AG04450 (cell line): ENCODE measurements at regions not wholly inside any gene's neighbourhood (a gene's known extent, or its start where the extent isn't known, plus 50 kb on each side); places are given as distances from the start of the nearest gene placed in this dataset.

ENCODE experiments used
- CTCF ChIA-PET: fragments of 300-600, 350-600 bp; formaldehyde crosslinking; extraction: SDS; loops from one replicate; lab custom pipeline; 2022; ENCODE audit warnings: antibody characterized with exemption, inconsistent platforms; lab: Charles Lee
- POLR2A ChIA-PET: fragments of 350-600 bp; formaldehyde crosslinking; extraction: SDS; loops from one replicate; lab custom pipeline; 2021; ENCODE audit warnings: antibody characterized with exemption, inconsistent platforms; lab: Yijun Ruan, JAX
- DNase-seq: peaks from one replicate; pipeline ENCODE4 v3.0.0-alpha.2; 2011; ENCODE audit warnings: low read depth, low spot score
- H3K27ac ChIP-seq: one replicate; pipeline ENCODE4 v1.5.1; 2012; ENCODE audit warnings: low read depth, low read length, control low read depth
- H3K27me3 ChIP-seq: one replicate; pipeline ENCODE4 v1.6.0; 2012; ENCODE audit warnings: low read length; ENCODE audit not compliant: control insufficient read depth, insufficient read depth
- H3K4me3 ChIP-seq: 2 replicates; pipeline ENCODE4 v1.5.1; 2011; ENCODE audit warnings: mild to moderate bottlenecking, low read depth, low read length, control low read depth
- H3K9me3 ChIP-seq: 2 replicates; pipeline ENCODE4 v1.5.1; 2012; ENCODE audit warnings: low read length; ENCODE audit not compliant: control insufficient read depth, insufficient read depth
- CTCF ChIP-seq: IDR thresholded peaks from 2 replicates; pipeline ENCODE4 v1.5.1; 2011; ENCODE audit warnings: low read depth, low read length, control low read depth, inconsistent platforms

- no peaks in the 10 kb centered on the region for H3K9me3 ChIP-seq
- no peak for TF ChIP-seq CTCF
- no peak for DNase-seq
- H3K27ac ChIP-seq = no peak overlapping the region
- H3K4me3 ChIP-seq = no peak overlapping the region
- H3K27me3 ChIP-seq = no peaks in the 10 kb centered on the region
- POLR2A ChIA-PET = no interaction called here
- CTCF ChIA-PET = no interaction called here
These were observed 451.5 kb upstream of the FAM241A start for GRCh38 chr4:111693758-111694157.

GRCh38 chr4:111695677-111696076 is 449.6 kb upstream of the FAM241A start:
- ChIA-PET CTCF (no interaction called here), POLR2A (no interaction called here)
- no peak overlapping the region for H3K27ac ChIP-seq
- TF ChIP-seq CTCF = no peak
- H3K4me3 ChIP-seq = no peak overlapping the region
- no peaks in the 10 kb centered on the region for H3K9me3 ChIP-seq
- no peak for DNase-seq
- no peaks in the 10 kb centered on the region for H3K27me3 ChIP-seq

DNA sequence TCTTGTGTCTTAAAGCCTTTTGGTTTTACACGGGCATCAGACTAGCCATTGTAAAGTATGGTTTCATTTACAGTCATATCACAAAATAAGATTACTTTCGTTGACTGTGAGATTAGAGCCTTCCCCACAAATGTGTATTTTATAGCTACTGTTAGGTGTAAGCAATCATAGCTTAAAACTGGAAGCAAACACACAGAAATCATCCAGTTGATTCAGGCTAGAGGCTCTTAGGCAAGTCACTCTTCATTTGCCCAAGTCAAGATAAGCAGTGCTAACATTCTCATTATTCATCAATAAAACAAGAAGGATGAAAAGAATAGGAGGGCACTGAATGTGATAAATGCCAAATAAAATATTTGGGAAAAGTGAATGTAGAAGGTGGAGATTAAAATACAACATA is 448.7 kb upstream of the FAM241A start:
- TF ChIP-seq CTCF = no peak
- Histone ChIP-seq H3K4me3 (no peak overlapping the region), H3K27ac (no peak overlapping the region), H3K9me3 (no peaks in the 10 kb centered on the region), H3K27me3 (no peaks in the 10 kb centered on the region)
- ChIA-PET CTCF (no interaction called here), POLR2A (no interaction called here)
- DNase-seq = no peak

- DNase-seq = no peak
- H3K4me3 ChIP-seq = no peak overlapping the region
- POLR2A ChIA-PET = no interaction called here
- no peaks in the 10 kb centered on the region for H3K9me3 ChIP-seq
- H3K27me3 ChIP-seq = no peaks in the 10 kb centered on the region
- TF ChIP-seq CTCF = no peak
- CTCF ChIA-PET = no interaction called here
- no peak overlapping the region for H3K27ac ChIP-seq
These were observed 447.9 kb upstream of the FAM241A start for GRCh38 chr4:111697176-111697942.

GRCh38 chr4:111698361-111698760 is 446.9 kb upstream of the FAM241A start:
- no peak for DNase-seq
- Histone ChIP-seq H3K27ac (no peak overlapping the region), H3K9me3 (no peaks in the 10 kb centered on the region), H3K4me3 (no peak overlapping the region), H3K27me3 (no peaks in the 10 kb centered on the region)
- ChIA-PET POLR2A (no interaction called here), CTCF (no interaction called here)
- TF ChIP-seq CTCF = no peak
